ENCODE measurements at regions not wholly inside any gene's neighbourhood (a gene's known extent, or its start where the extent isn't known, plus 50 kb on each side); places are given as distances from the start of the nearest gene placed in this dataset.

- DNase-seq (no peak), ATAC-seq (ENCODE audit: low read depth) (no peak)
- Histone ChIP-seq H2BK5ac (ENCODE audit: low read depth, low read length, poor library complexity, severe bottlenecking) (no peak overlapping the region), H4K8ac (ENCODE audit: low read depth in 2 of 2, low read length in 2 of 2) (no peak overlapping the region), H2AK5ac (ENCODE audit: low read depth, low read length) (no peak overlapping the region), H3K4me3 (ENCODE audit: insufficient read depth, low read depth, low read length) (no peak overlapping the region), H3K27me3 (ENCODE audit: control insufficient read depth, insufficient read depth, low read length) (peaks cover 3% of the 10 kb centered on the region), H4K20me1 (ENCODE audit: insufficient read depth, low read length) (no peaks in the 10 kb centered on the region), H3K23ac (ENCODE audit: low read depth, low read length) (no peak overlapping the region), H3K14ac (replicated peaks; ENCODE audit: low read depth, low read length) (no peak overlapping the region; the same call in 1 of the 2 replicates), H3K79me1 (ENCODE audit: low read depth in 1 of 2, low read length in 2 of 2) (no peaks in the 10 kb centered on the region), H3K27ac (ENCODE audit: insufficient read depth, low read length) (no peak overlapping the region), H4K5ac (ENCODE audit: low read depth, low read length) (no peak overlapping the region), H2BK15ac (ENCODE audit: low read depth, low read length) (no peak overlapping the region), H3K4me2 (ENCODE audit: low read depth, low read length) (no peak overlapping the region), H2BK20ac (ENCODE audit: low read depth, low read length) (no peak overlapping the region), H3K9me1 (ENCODE audit: insufficient read depth, low read length) (no peaks in the 10 kb centered on the region; the same call in 1 of the 2 replicates), H3K36me3 (ENCODE audit: control insufficient read depth, insufficient read depth, low read length) (no peaks in the 10 kb centered on the region), H3K56ac (ENCODE audit: extremely low read depth, insufficient read depth, low read length) (no peak overlapping the region), H2AFZ (replicated peaks; ENCODE audit: low read length, poor library complexity) (peak overlapping the region; percentile 64), H3K4ac (ENCODE audit: low read depth, low read length) (no peak overlapping the region), H3K4me1 (ENCODE audit: control insufficient read depth, insufficient read depth, low read length) (no peaks in the 10 kb centered on the region; the same call in 1 of the 2 replicates), H4K91ac (ENCODE audit: insufficient read depth, low read depth, low read length) (no peak overlapping the region), H3K9me3 (ENCODE audit: control insufficient read depth, insufficient read depth, low read length) (no peaks in the 10 kb centered on the region), H3K9ac (ENCODE audit: low read depth, low read length) (no peak overlapping the region), H2AK9ac (replicated peaks; ENCODE audit: low read depth, low read length, poor library complexity) (peak overlapping the region; percentile 1), H2BK120ac (ENCODE audit: low read depth, low read length) (no peak overlapping the region; the same call in 1 of the 2 replicates), H3K18ac (ENCODE audit: low read depth, low read length) (0 out of 2 replicates have a peak overlapping the region, but pooled peaks have one; percentile 29)
- 75% methylated on average over 4 of the region's 14 CpGs; no CpG with 5 or more reads in 1 of the 2 experiments for WGBS, 2 experiments (ENCODE audit: extremely low coverage in 2 of 2, insufficient read length in 1 of 2)
- BruUV-seq (replicated peaks) = no TSS peak
- CTCF ChIA-PET = no interaction called here
- intact Hi-C loops (cut with micrococcal nuclease) (no loop called here), dilution Hi-C loops (cut with HindIII; ENCODE audit: low sequenced_read_pairs, unreplicated experiment) (no loop called here), in situ Hi-C loops (cut with MboI; ENCODE audit: low sequenced_read_pairs) (no loop called here)
- POLR2A ChIA-PET (ENCODE audit: unreplicated experiment) = no interaction called here
- no peak for TF ChIP-seq RFX5 (IDR thresholded peaks at IDR 0.05; ENCODE audit: low read depth, low read length)
- no peak for TF ChIP-seq RCOR1 (IDR thresholded peaks at IDR 0.05; ENCODE audit: insufficient replicate concordance, low read length)
- TF ChIP-seq MAFK (IDR thresholded peaks at IDR 0.05; ENCODE audit: low read depth, low read length) = no peak
- no peak for TF ChIP-seq FOS (IDR thresholded peaks at IDR 0.05; ENCODE audit: low read depth, low read length)
- TF ChIP-seq BHLHE40 (IDR thresholded peaks at IDR 0.05; ENCODE audit: low read depth, low read length) = no peak
- TF ChIP-seq NFE2L2 (IDR thresholded peaks at IDR 0.05; ENCODE audit: low read depth, low read length) = no peak
- no peak for TF ChIP-seq USF2 (IDR thresholded peaks at IDR 0.05; ENCODE audit: low read depth, low read length)
- TF ChIP-seq ELK1 (IDR thresholded peaks at IDR 0.05; ENCODE audit: borderline replicate concordance, low read depth, low read length) = no peak
- no peak for TF ChIP-seq MXI1 (IDR thresholded peaks at IDR 0.05; ENCODE audit: borderline replicate concordance, low read depth, low read length)
- no peak for TF ChIP-seq SMC3 (IDR thresholded peaks at IDR 0.05; ENCODE audit: low read depth, low read length)
- no peak for TF ChIP-seq POLR2A (IDR thresholded peaks at IDR 0.05; ENCODE audit: low read depth, low read length)
Observed at GRCh38 chr2:47243596-47244323, 67.4 kb upstream of the CALM2 start.

Data from IMR-90 (cell line).